ENCODE measurements at regions not wholly inside any gene's neighbourhood (a gene's known extent, or its start where the extent isn't known, plus 50 kb on each side); places are given as distances from the start of the nearest gene placed in this dataset.

DNA sequence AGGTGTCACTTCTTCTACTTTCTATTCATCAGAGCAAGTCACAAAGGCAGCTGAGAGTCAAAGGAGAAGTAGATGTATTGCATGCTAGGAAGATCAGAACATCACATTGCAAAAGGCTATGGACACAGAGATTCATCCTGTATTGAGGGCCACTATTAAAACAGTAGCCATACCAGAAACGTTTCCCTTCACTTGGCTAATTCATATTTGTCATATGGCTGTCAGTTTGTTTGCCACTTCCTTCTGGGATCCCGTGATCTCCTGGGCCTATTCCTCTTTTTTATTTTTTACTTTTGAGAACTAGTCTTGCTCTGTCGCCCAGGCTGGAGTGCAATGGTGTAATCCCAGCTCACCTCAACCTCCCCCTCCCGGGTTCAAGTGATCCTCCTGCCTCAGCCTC lies 184.0 kb upstream of the SATB1 start:
- TF ChIP-seq CTCF (conservative IDR thresholded peaks at IDR 0.05 in 1 of 2, IDR thresholded peaks at IDR 0.05 in 1 of 2; ENCODE audit: extremely low read depth in 1 of 2, insufficient read depth in 1 of 2, low read depth in 1 of 2, low read length in 2 of 2) (no peak), EZH2 (IDR thresholded peaks at IDR 0.05; ENCODE audit: borderline replicate concordance, low read length) (no peak)
